Skeletal muscle tissue (tissue), 3 donors: ENCODE measurements at regions not wholly inside any gene's neighbourhood (a gene's known extent, or its start where the extent isn't known, plus 50 kb on each side); places are given as distances from the start of the nearest gene placed in this dataset.
A peak's percentile ranks its signal among the peaks of the same experiment; 100 is the strongest.

ENCODE experiments used
- H3K27ac ChIP-seq: one replicate; pipeline ENCODE4 v1.7.0; 2013; ENCODE audit warnings: mild to moderate bottlenecking, low read depth, low read length, inconsistent platforms
- H3K27me3 ChIP-seq, 3 donors: one replicate each; pipeline ENCODE4 v1.7.0; 2013; ENCODE audit warnings: low read length in 3 of 3; ENCODE audit not compliant: control insufficient read depth in 3 of 3, insufficient read depth in 3 of 3
- H3K36me3 ChIP-seq, 3 donors: one replicate each; pipeline ENCODE4 v1.7.0; 2013; ENCODE audit warnings: low read length in 3 of 3; ENCODE audit not compliant: control insufficient read depth in 3 of 3, insufficient read depth in 3 of 3
- H3K4me1 ChIP-seq, 3 donors: one replicate each; pipeline ENCODE4 v1.7.0; 2013; ENCODE audit warnings: low read length in 3 of 3, mild to moderate bottlenecking in 3 of 3; ENCODE audit not compliant: control insufficient read depth in 3 of 3, insufficient read depth in 3 of 3
- H3K4me3 ChIP-seq, 3 donors: one replicate each; pipeline ENCODE4 v1.7.0; 2013; ENCODE audit warnings: low read length in 3 of 3
- H3K9ac ChIP-seq, 3 donors: one replicate each; pipeline ENCODE4 v1.7.0; 2013; ENCODE audit warnings: low read length in 3 of 3, mild to moderate bottlenecking in 3 of 3, moderate library complexity in 2 of 3, low read depth in 1 of 3
- H3K9me3 ChIP-seq, 3 donors: one replicate each; pipeline ENCODE4 v1.7.0; 2013; ENCODE audit warnings: low read length in 3 of 3; ENCODE audit not compliant: control insufficient read depth in 3 of 3
- donor health status: Osteomylitis.

DNA sequence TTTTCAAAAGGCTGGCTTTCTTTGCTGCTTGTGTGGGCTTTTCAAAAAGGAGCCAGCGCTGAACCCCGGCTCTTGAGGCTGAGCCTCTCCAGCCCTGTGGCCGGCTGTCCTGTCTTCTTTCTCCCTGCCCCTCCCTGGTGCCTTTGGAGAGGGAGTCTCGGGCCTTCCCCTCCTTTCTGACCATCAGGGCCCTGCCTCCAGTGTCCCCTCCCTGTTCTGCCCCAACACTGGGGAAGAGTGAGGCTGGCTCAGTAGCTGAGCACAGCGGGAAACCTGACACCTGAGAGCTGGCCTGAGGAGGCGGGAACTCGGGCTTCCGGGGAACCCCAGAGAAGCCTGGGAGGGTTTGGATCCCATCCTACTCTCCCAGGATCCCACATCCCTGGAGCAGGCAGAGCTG lies 232.1 kb downstream of the LOXHD1 start:
- peak overlapping the region; percentile 8 for H3K27ac ChIP-seq
- no peaks in the 10 kb centered on the region for H3K9me3 ChIP-seq
- peak overlapping the region in 2 of 3 donors; percentile 7 to 60 for H3K9ac ChIP-seq
- H3K36me3 ChIP-seq: no peaks in the 10 kb centered on the region
- H3K4me3 ChIP-seq: no peak overlapping the region
- peaks cover 31 to 50% (median 47%) of the 10 kb centered on the region in 3 donors for H3K4me1 ChIP-seq
- H3K27me3 ChIP-seq: no peaks in the 10 kb centered on the region

DNA sequence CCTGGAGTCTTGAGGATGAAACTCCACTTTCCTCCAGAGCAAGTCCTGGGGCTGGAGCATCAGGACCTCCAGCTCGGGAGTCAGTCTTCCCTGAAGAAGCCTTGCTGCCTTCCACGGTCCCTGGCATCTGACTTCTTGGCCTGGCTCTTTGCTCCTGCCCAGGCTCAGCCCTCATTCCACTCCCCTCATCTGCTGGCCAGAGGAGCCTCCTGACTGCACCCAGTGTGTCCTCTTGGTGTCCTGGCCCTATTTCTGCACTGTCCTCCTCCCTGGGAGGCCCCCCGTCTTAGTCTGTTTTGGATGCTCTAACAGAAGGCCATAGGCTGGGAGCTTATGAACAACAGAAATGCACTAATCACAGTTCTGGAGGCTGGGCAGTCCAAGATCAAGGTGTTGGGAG lies 231.5 kb downstream of the LOXHD1 start:
- H3K9ac ChIP-seq: no peak overlapping the region
- no peaks in the 10 kb centered on the region for H3K36me3 ChIP-seq
- no peaks in the 10 kb centered on the region for H3K9me3 ChIP-seq
- H3K27me3 ChIP-seq: no peaks in the 10 kb centered on the region
- no peak overlapping the region for H3K27ac ChIP-seq
- H3K4me3 ChIP-seq: no peak overlapping the region
- H3K4me1 ChIP-seq: peaks cover 27 to 45% (median 41%) of the 10 kb centered on the region in 3 donors

DNA sequence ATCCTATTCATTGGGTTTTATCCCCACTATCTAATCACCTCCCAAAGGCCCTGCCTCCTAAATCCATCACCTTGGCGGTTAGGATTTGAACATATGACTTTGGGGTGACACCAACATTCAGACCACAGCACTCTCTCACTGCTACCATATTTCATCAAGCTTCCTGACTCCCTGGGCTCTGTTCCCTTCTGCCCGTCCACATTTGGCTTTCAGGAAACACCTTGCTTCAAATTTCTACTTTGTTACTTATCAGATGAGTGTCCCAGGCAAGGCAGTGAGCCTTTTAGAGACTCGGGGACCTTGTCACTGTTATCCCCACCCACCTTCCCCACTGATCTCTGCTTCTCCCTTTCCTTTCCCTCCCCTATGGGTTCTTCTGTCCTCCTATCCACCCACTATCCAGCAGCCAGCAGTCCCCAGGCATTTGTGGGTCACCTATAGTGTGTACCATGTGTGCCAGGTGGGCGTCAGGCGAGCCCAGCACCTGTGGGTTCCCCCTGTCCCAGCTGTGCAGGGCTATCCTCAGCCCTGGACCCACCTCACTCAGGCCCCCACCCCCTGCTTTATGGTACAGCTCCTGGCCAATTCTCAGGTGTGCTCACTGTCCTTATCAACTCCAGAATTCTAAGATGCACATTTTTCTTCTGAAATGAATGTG lies 230.9 kb downstream of the LOXHD1 start:
- no peak overlapping the region for H3K9ac ChIP-seq
- H3K4me1 ChIP-seq: peaks cover 27 to 41% (median 41%) of the 10 kb centered on the region in 3 donors
- H3K36me3 ChIP-seq: no peaks in the 10 kb centered on the region
- no peaks in the 10 kb centered on the region for H3K9me3 ChIP-seq
- no peak overlapping the region for H3K27ac ChIP-seq
- H3K4me3 ChIP-seq: no peak overlapping the region
- no peaks in the 10 kb centered on the region for H3K27me3 ChIP-seq

DNA sequence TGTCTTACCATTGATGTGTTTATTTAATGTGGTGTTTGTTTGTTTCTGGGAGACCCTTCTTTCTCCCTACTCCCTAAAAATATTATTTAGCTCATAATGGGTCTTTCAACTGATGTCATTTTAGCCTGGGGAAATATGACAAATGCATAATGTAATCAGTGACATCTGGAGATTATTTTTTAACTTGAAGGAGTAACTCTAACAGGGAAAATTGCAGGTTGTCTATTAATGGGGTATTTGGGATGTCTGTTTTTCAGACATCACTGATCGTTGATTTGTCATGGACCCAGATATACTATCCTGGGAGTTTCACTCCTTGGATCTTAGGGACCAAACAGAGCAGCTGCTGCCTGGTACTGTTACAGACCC lies 230.4 kb downstream of the LOXHD1 start:
- H3K4me1 ChIP-seq: peaks cover 27 to 38% (median 36%) of the 10 kb centered on the region in 3 donors
- H3K4me3 ChIP-seq: no peak overlapping the region
- H3K9ac ChIP-seq: no peak overlapping the region
- no peaks in the 10 kb centered on the region for H3K27me3 ChIP-seq
- no peaks in the 10 kb centered on the region for H3K36me3 ChIP-seq
- H3K9me3 ChIP-seq: no peaks in the 10 kb centered on the region
- H3K27ac ChIP-seq: no peak overlapping the region
